K562 (cell line): ENCODE measurements at regions not wholly inside any gene's neighbourhood (a gene's known extent, or its start where the extent isn't known, plus 50 kb on each side); places are given as distances from the start of the nearest gene placed in this dataset.

Experiments
- ATAC-seq: fragments of 200-7000 bp; cut with Tn5 transposase; 3 replicates; pipeline ENCODE4 v1.9.1; 2020; ENCODE audit warnings: moderate library complexity
- BruUV-seq: library from RNA; stranded (reverse); fragments of 400-500 nt; replicated peaks from 2 replicates; lab custom pipeline; 2021; lab: Mats Ljungman, UMichigan
- CTCF ChIA-PET: fragments of 300-600 bp; formaldehyde crosslinking; extraction: SDS; loops from one replicate; lab custom pipeline; 2021; ENCODE audit warnings: low intra/inter-chr PET ratio; lab: Yijun Ruan, JAX
- POLR2A ChIA-PET: fragments of 300-600, 350-650 bp; sonication (Branson Sonifier 250); formaldehyde crosslinking; extraction: SDS; loops from one replicate; lab custom pipeline; 2021; ENCODE audit warnings: antibody characterized with exemption, inconsistent platforms; lab: Yijun Ruan, JAX
- DNase-seq, 4 experiments: peaks; one replicate each; pipeline versions ENCODE4 v3.0.0 to v3.0.0-alpha.2; 2011 to 2018; ENCODE audit warnings: low spot score in 3 of 4, mixed read lengths in 3 of 4; ENCODE audit errors: extremely low read depth in 1 of 4
- FAIRE-seq: peaks from 2 replicates; lab custom pipeline; 2011; peaks lifted over from hg19 to GRCh38; lab: Jason Lieb, UNC
- H2AFZ ChIP-seq: 2 replicates; pipeline ENCODE4 v1.6.0; 2011; ENCODE audit warnings: low read depth, low read length, control low read depth, inconsistent platforms
- H3K27ac ChIP-seq: fragments of 200-600 bp; 3 replicates; pipeline ENCODE4 v1.8.0; 2011; ENCODE audit warnings: low read depth, mild to moderate bottlenecking, control low read depth, inconsistent platforms, low read length, moderate library complexity, mixed read lengths; ENCODE audit errors: extremely low read depth
- H3K27me3 ChIP-seq, 2 experiments: fragments of 300-600 bp in 1 of 2; 2 replicates in 1 of 2; 3 replicates in 1 of 2; pipeline versions ENCODE4 v1.6.0 to v1.8.0; 2011; ENCODE audit warnings: inconsistent platforms in 2 of 2, low read length in 2 of 2, mild to moderate bottlenecking in 1 of 2, mixed read lengths in 1 of 2, moderate library complexity in 1 of 2; ENCODE audit not compliant: control insufficient read depth in 2 of 2, insufficient read depth in 2 of 2
- H3K36me3 ChIP-seq: fragments of 300-600 bp; 3 replicates; pipeline ENCODE4 v1.8.0; 2011; ENCODE audit warnings: mild to moderate bottlenecking, low read length, inconsistent platforms; ENCODE audit not compliant: control insufficient read depth, insufficient read depth
- H3K4me1 ChIP-seq, 2 experiments: fragments of 200-600 bp in 1 of 2; replicated peaks in 1 of 2; 2 replicates in 1 of 2; 3 replicates in 1 of 2; pipeline versions ENCODE4 v1.5.1 to v1.8.0; 2011; ENCODE audit warnings: inconsistent platforms in 2 of 2, low read length in 2 of 2, mild to moderate bottlenecking in 1 of 2, mixed read lengths in 1 of 2, moderate library complexity in 1 of 2; ENCODE audit not compliant: control insufficient read depth in 2 of 2, insufficient read depth in 2 of 2
- H3K4me2 ChIP-seq: 2 replicates; pipeline ENCODE4 v1.6.1; 2011; ENCODE audit warnings: low read length, control low read depth, inconsistent platforms, mixed read lengths; ENCODE audit not compliant: insufficient read depth
- H3K4me3 ChIP-seq: fragments of 200-600 bp; sonication (generic), shearing (Covaris generic); 2 replicates; pipeline ENCODE4 v1.5.1; 2016; ENCODE audit warnings: control low read depth, inconsistent platforms
- H3K79me2 ChIP-seq: fragments of 200-600 bp; 3 replicates; pipeline ENCODE4 v1.8.0; 2011; ENCODE audit warnings: low read length, inconsistent platforms; ENCODE audit not compliant: control insufficient read depth, insufficient read depth
- H3K9ac ChIP-seq, 2 experiments: 2 replicates each; pipeline versions ENCODE4 v1.6.0 to v1.6.1; 2011; ENCODE audit warnings: low read depth in 2 of 2, low read length in 2 of 2, control low read depth in 1 of 2, inconsistent platforms in 1 of 2, mild to moderate bottlenecking in 1 of 2, mixed read lengths in 1 of 2; ENCODE audit not compliant: insufficient read depth in 1 of 2
- H3K9me1 ChIP-seq: one replicate; pipeline ENCODE4 v1.6.0; 2011; ENCODE audit warnings: inconsistent platforms, mild to moderate bottlenecking, low read length, moderate library complexity; ENCODE audit not compliant: control insufficient read depth, insufficient read depth
- H3K9me3 ChIP-seq: replicated peaks from 2 replicates; pipeline ENCODE4 v1.5.1; 2011; ENCODE audit warnings: low read depth, low read length, inconsistent platforms; ENCODE audit not compliant: control insufficient read depth, insufficient read depth
- H4K20me1 ChIP-seq: replicated peaks from 2 replicates; pipeline ENCODE4 v1.6.1; 2011; ENCODE audit warnings: low read length, inconsistent platforms, mixed read lengths; ENCODE audit not compliant: control insufficient read depth, insufficient read depth
- PHF8 ChIP-seq: fragments of 200-600 bp; sonication (generic); IDR thresholded peaks from 2 replicates; pipeline ENCODE4 v1.6.1; 2012; ENCODE audit warnings: mixed run types, mild to moderate bottlenecking, inconsistent platforms, low read length, moderate library complexity, borderline replicate concordance
- ZBTB9 ChIP-seq: fragments of 450-650 bp; formaldehyde crosslinking; IDR thresholded peaks from 2 replicates; pipeline ENCODE4 v1.4.0; 2020; ENCODE audit warnings: mild to moderate bottlenecking, moderate library complexity
- WGBS: fragments of 100-300 bp; shearing (Covaris generic); methylation state at CpG from one replicate; pipeline ENCODE4 v1.1.6; 2016; ENCODE audit warnings: low coverage, mixed read lengths; ENCODE audit not compliant: insufficient coverage; ENCODE audit errors: missing lambda C conversion rate; 5-methylcytosine and 5-hydroxymethylcytosine counted together
- in situ Hi-C: fragments of 300-500 bp; cut with MboI; formaldehyde crosslinking; loops from 4 replicates; pipeline ENCODE4 v1.15.0; 2018; ENCODE audit warnings: inconsistent platforms, mixed read lengths
- intact Hi-C: fragments of 100-400 bp; cut with micrococcal nuclease; formaldehyde crosslinking; loops from 2 replicates; pipeline ENCODE4 v1.14.2; 2022

GRCh38 chr18:26763446-26764110 is 101.9 kb downstream of the AQP4 start:
- TF ChIP-seq PHF8, result 0 out of 2 replicates have a peak, but pooled peaks have one; percentile 13
- no peak for TF ChIP-seq ZBTB9
- TF ChIP-seq, all 486 proteins: peak for 1
- no TSS peak for BruUV-seq
- WGBS, result 0% methylated on average over 6 of the region's 6 CpGs
- FAIRE-seq (no peak), DNase-seq (no peak), ATAC-seq (no peak)
- no peaks in the 10 kb centered on the region for H3K9me1 ChIP-seq
- H3K4me2 ChIP-seq, result no peak overlapping the region
- ChIA-PET CTCF (no interaction called here), POLR2A (no interaction called here)
- H3K4me1 ChIP-seq, result no peaks in the 10 kb centered on the region
- intact Hi-C loops (no loop called here), in situ Hi-C loops (no loop called here)
- H3K79me2 ChIP-seq, result no peaks in the 10 kb centered on the region
- no peaks in the 10 kb centered on the region; the same call in 1 of the 2 replicates for H3K9me3 ChIP-seq
- H3K27ac ChIP-seq, result no peak overlapping the region
- no peak overlapping the region for H2AFZ ChIP-seq
- no peaks in the 10 kb centered on the region for H3K27me3 ChIP-seq
- no peak overlapping the region for H3K4me3 ChIP-seq
- H3K9ac ChIP-seq, result no peak overlapping the region
- H4K20me1 ChIP-seq, result no peaks in the 10 kb centered on the region
- H3K36me3 ChIP-seq, result no peaks in the 10 kb centered on the region
